Right lobe of liver (tissue), 6 donors: ENCODE measurements at regions not wholly inside any gene's neighbourhood (a gene's known extent, or its start where the extent isn't known, plus 50 kb on each side); places are given as distances from the start of the nearest gene placed in this dataset.

Source experiments
- ATAC-seq, 4 donors: fragments of 200-7000 bp; cut with Tn5 transposase; one replicate each; pipeline ENCODE4 v1.9.1; 2020; ENCODE audit warnings: mild to moderate bottlenecking in 4 of 4, moderate library complexity in 4 of 4
- DNase-seq, 3 donors: peaks; one replicate each; pipeline ENCODE4 v3.0.0-alpha.2; 2020
- H3K27ac ChIP-seq, 3 donors: fragments of 200-600 bp; one replicate each; pipeline ENCODE4 v1.8.0; 2022
- H3K27me3 ChIP-seq, 2 donors: fragments of 200-600 bp; one replicate each; pipeline ENCODE4 v1.8.0; 2022
- H3K36me3 ChIP-seq, 4 donors: fragments of 200-600 bp; sonication (generic) in 1 of 4; one replicate each; pipeline versions ENCODE4 v1.5.1 to v1.8.0; 2017 to 2022; ENCODE audit warnings: control low read depth in 1 of 4
- H3K4me1 ChIP-seq, 4 donors: fragments of 200-600 bp; sonication (generic) in 1 of 4; one replicate each; pipeline versions ENCODE4 v1.5.1 to v1.8.0; 2017 to 2022; ENCODE audit warnings: control low read depth in 1 of 4
- H3K4me3 ChIP-seq, 3 donors: fragments of 200-600 bp; one replicate each; pipeline ENCODE4 v1.8.0; 2022
- H3K9me3 ChIP-seq, 4 donors: fragments of 200-600 bp; sonication (generic) in 1 of 4; one replicate each; pipeline versions ENCODE4 v1.5.1 to v1.8.0; 2017 to 2022; ENCODE audit warnings: control low read depth in 1 of 4
- CTCF ChIP-seq, 4 donors: fragments of 200-600 bp in 3 of 4; fragments of 450-650 bp in 1 of 4; IDR thresholded peaks; one replicate each; pipeline versions ENCODE4 v1.5.1 to v1.8.0; 2016 to 2022; ENCODE audit warnings: antibody characterized with exemption in 4 of 4, mild to moderate bottlenecking in 2 of 4
- POLR2A ChIP-seq: fragments of 450-650 bp; IDR thresholded peaks from one replicate; pipeline ENCODE4 v1.6.1; 2017; ENCODE audit warnings: antibody characterized with exemption, mild to moderate bottlenecking
- WGBS: methylation state at CpG from one replicate; pipeline ENCODE4 v1.1.6; 2018; ENCODE audit warnings: low coverage, low lambda C conversion rate; ENCODE audit not compliant: insufficient coverage; ENCODE audit errors: missing lambda C conversion rate; 5-methylcytosine and 5-hydroxymethylcytosine counted together
- intact Hi-C, 2 donors: fragments of 100-400 bp; cut with DNase I; formaldehyde crosslinking; loops; one replicate each; pipeline versions ENCODE4 v1.11.2 to v1.14.1; 2022
- donor health status: DM: no; HTN: yes; CAD: no.
- donor health status: DM: no; HTN: no; CAD: no.
- donor health status: DM: no; HTN: no; CAD: no.
- donor health status: DM: no; HTN: yes; CAD: no.
- donor health status: DM: no; HTN: yes; CAD: no.

- ATAC-seq (no peak), DNase-seq (no peak)
- Histone ChIP-seq H3K4me1 (no peaks in the 10 kb centered on the region), H3K36me3 (no peaks in the 10 kb centered on the region), H3K27me3 (no peaks in the 10 kb centered on the region), H3K27ac (no peak overlapping the region), H3K9me3 (no peaks in the 10 kb centered on the region), H3K4me3 (no peak overlapping the region)
- TF ChIP-seq CTCF (IDR thresholded peaks at IDR 0.05), result no peak
- no peak for TF ChIP-seq POLR2A
- intact Hi-C loops, result no loop called here
- WGBS, result 46% methylated on average over 2 of the region's 2 CpGs
These were observed 210.3 kb downstream of the TMX3 start for GRCh38 chr18:68504441-68505177.

- Histone ChIP-seq H3K9me3 (no peaks in the 10 kb centered on the region), H3K4me1 (no peaks in the 10 kb centered on the region), H3K4me3 (no peak overlapping the region), H3K27ac (no peak overlapping the region), H3K27me3 (no peaks in the 10 kb centered on the region), H3K36me3 (no peaks in the 10 kb centered on the region)
- 49% methylated on average over 4 of the region's 4 CpGs for whole genome bisulfite sequencing
- DNase-seq (no peak), ATAC-seq (no peak)
- intact Hi-C loops, result no loop called here
- TF ChIP-seq CTCF (IDR thresholded peaks at IDR 0.05) (no peak), POLR2A (no peak)
These were observed 214.4 kb downstream of the TMX3 start for GRCh38 chr18:68500556-68500955.

GRCh38 chr18:68499141-68499540, 215.8 kb downstream of the TMX3 start:
- ATAC-seq (no peak), DNase-seq (no peak)
- no peak for TF ChIP-seq POLR2A
- no peak for TF ChIP-seq CTCF (IDR thresholded peaks at IDR 0.05)
- Histone ChIP-seq H3K9me3 (no peaks in the 10 kb centered on the region), H3K4me1 (no peaks in the 10 kb centered on the region), H3K27me3 (no peaks in the 10 kb centered on the region), H3K36me3 (no peaks in the 10 kb centered on the region), H3K27ac (no peak overlapping the region), H3K4me3 (no peak overlapping the region)
- intact Hi-C loops, result no loop called here
- 63% methylated on average over 2 of the region's 2 CpGs for WGBS

GRCh38 chr18:68498636-68499035, 216.3 kb downstream of the TMX3 start:
- no peaks in the 10 kb centered on the region for H3K36me3 ChIP-seq
- TF ChIP-seq CTCF (IDR thresholded peaks at IDR 0.05) (no peak), POLR2A (no peak)
- intact Hi-C loops, result no loop called here
- no peak overlapping the region for H3K27ac ChIP-seq
- DNase-seq (no peak), ATAC-seq (no peak)
- H3K27me3 ChIP-seq, result no peaks in the 10 kb centered on the region
- 69% methylated on average over 1 of the region's 1 CpG for WGBS
- no peaks in the 10 kb centered on the region for H3K9me3 ChIP-seq
- no peaks in the 10 kb centered on the region for H3K4me1 ChIP-seq
- H3K4me3 ChIP-seq, result no peak overlapping the region

GRCh38 chr18:68498185-68498584, 216.7 kb downstream of the TMX3 start:
- ATAC-seq (no peak), DNase-seq (no peak)
- H3K4me1 ChIP-seq, result no peaks in the 10 kb centered on the region
- no peaks in the 10 kb centered on the region for H3K27me3 ChIP-seq
- H3K9me3 ChIP-seq, result no peaks in the 10 kb centered on the region
- no peak overlapping the region for H3K27ac ChIP-seq
- no peaks in the 10 kb centered on the region for H3K36me3 ChIP-seq
- 36% methylated on average over 1 of the region's 1 CpG for WGBS
- no peak for TF ChIP-seq POLR2A
- TF ChIP-seq CTCF (IDR thresholded peaks at IDR 0.05), result no peak
- intact Hi-C loops, result no loop called here
- no peak overlapping the region for H3K4me3 ChIP-seq
